Fibroblast of lung (primary cell): ENCODE measurements at regions not wholly inside any gene's neighbourhood (a gene's known extent, or its start where the extent isn't known, plus 50 kb on each side); places are given as distances from the start of the nearest gene placed in this dataset.

Experiments used
- DNase-seq, 2 donors: peaks; one replicate each; pipeline versions ENCODE4 v3.0.0 to v3.0.0-alpha.2; 2010; ENCODE audit warnings: low read depth in 2 of 2
- H2AFZ ChIP-seq: 2 replicates; pipeline ENCODE4 v1.5.1; 2012; ENCODE audit warnings: low read length, control low read depth, inconsistent platforms
- H3K27ac ChIP-seq: 2 replicates; pipeline ENCODE4 v1.5.1; 2011; ENCODE audit warnings: low read length, control low read depth; ENCODE audit not compliant: insufficient read depth
- H3K27me3 ChIP-seq: 2 replicates; pipeline ENCODE4 v1.5.1; 2011; ENCODE audit warnings: mild to moderate bottlenecking, low read length; ENCODE audit not compliant: control insufficient read depth, insufficient read depth
- H3K36me3 ChIP-seq: 2 replicates; pipeline ENCODE4 v1.5.1; 2011; ENCODE audit warnings: low read length; ENCODE audit not compliant: control insufficient read depth, insufficient read depth
- H3K4me1 ChIP-seq: 2 replicates; pipeline ENCODE4 v1.5.1; 2011; ENCODE audit warnings: low read length; ENCODE audit not compliant: control insufficient read depth, insufficient read depth; ENCODE audit errors: extremely low read depth
- H3K4me2 ChIP-seq: 2 replicates; pipeline ENCODE4 v1.5.1; 2011; ENCODE audit warnings: low read length, control low read depth; ENCODE audit not compliant: insufficient read depth; ENCODE audit errors: extremely low read depth
- H3K4me3 ChIP-seq, 4 experiments: fragments of 200-600 bp in 1 of 4; sonication (generic) in 1 of 4; replicated peaks in 1 of 4; 2 replicates each; pipeline ENCODE4 v1.5.1; 2011 to 2016; ENCODE audit warnings: low read length in 4 of 4, low read depth in 3 of 4, mild to moderate bottlenecking in 3 of 4, control low read depth in 2 of 4, inconsistent platforms in 1 of 4, mixed read lengths in 1 of 4; ENCODE audit not compliant: insufficient read depth in 1 of 4; ENCODE audit errors: control extremely low read depth in 1 of 4
- H3K79me2 ChIP-seq: 2 replicates; pipeline ENCODE4 v1.5.1; 2012; ENCODE audit warnings: mild to moderate bottlenecking, low read length, inconsistent platforms; ENCODE audit not compliant: control insufficient read depth, insufficient read depth
- H3K9ac ChIP-seq: 2 replicates; pipeline ENCODE4 v1.5.1; 2011; ENCODE audit warnings: mild to moderate bottlenecking, low read length, control low read depth; ENCODE audit not compliant: insufficient read depth
- H3K9me3 ChIP-seq: 2 replicates; pipeline ENCODE4 v1.5.1; 2012; ENCODE audit warnings: low read depth, low read length; ENCODE audit not compliant: control insufficient read depth, insufficient read depth
- H4K20me1 ChIP-seq: 2 replicates; pipeline ENCODE4 v1.5.1; 2011; ENCODE audit warnings: low read length; ENCODE audit not compliant: control insufficient read depth, insufficient read depth; ENCODE audit errors: extremely low read depth
- CTCF ChIP-seq, 2 donors: IDR thresholded peaks in 1 of 2; conservative IDR thresholded peaks in 1 of 2; 1 replicate in 1 of 2; 2 replicates in 1 of 2; pipeline ENCODE4 v1.5.1; 2011 to 2012; ENCODE audit warnings: low read length in 2 of 2, control low read depth in 1 of 2, inconsistent platforms in 1 of 2, low read depth in 1 of 2, mild to moderate bottlenecking in 1 of 2
- EZH2 ChIP-seq: IDR thresholded peaks from 2 replicates; pipeline ENCODE4 v1.5.1; 2012; ENCODE audit warnings: low read length, control low read depth, mild to moderate bottlenecking; ENCODE audit errors: missing control alignments

GRCh38 chr13:28587174-28587540 lies 71.8 kb upstream of the POMP start:
- Histone ChIP-seq H3K9me3 (no peaks in the 10 kb centered on the region), H3K9ac (no peak overlapping the region), H3K27ac (no peak overlapping the region), H3K27me3 (no peaks in the 10 kb centered on the region), H4K20me1 (no peaks in the 10 kb centered on the region), H3K79me2 (no peaks in the 10 kb centered on the region), H3K4me1 (peaks cover 6% of the 10 kb centered on the region), H3K4me2 (no peak overlapping the region), H3K36me3 (no peaks in the 10 kb centered on the region), H3K4me3 (no peak overlapping the region), H2AFZ (no peak overlapping the region)
- TF ChIP-seq CTCF (conservative IDR thresholded peaks at IDR 0.05 in 1 of 2, IDR thresholded peaks at IDR 0.05 in 1 of 2; ENCODE audit: low read depth in 1 of 2, low read length in 2 of 2), result no peak
- TF ChIP-seq EZH2, result no peak
- DNase-seq, result no peak

GRCh38 chr13:28586439-28587173 lies 72.3 kb upstream of the POMP start:
- Histone ChIP-seq H3K27me3 (no peaks in the 10 kb centered on the region), H3K9ac (no peak overlapping the region), H4K20me1 (no peaks in the 10 kb centered on the region), H2AFZ (no peak overlapping the region), H3K4me1 (peaks cover 6% of the 10 kb centered on the region), H3K9me3 (no peaks in the 10 kb centered on the region), H3K36me3 (no peaks in the 10 kb centered on the region), H3K4me3 (no peak overlapping the region), H3K4me2 (no peak overlapping the region), H3K27ac (no peak overlapping the region), H3K79me2 (no peaks in the 10 kb centered on the region)
- no peak for TF ChIP-seq EZH2
- TF ChIP-seq CTCF (conservative IDR thresholded peaks at IDR 0.05 in 1 of 2, IDR thresholded peaks at IDR 0.05 in 1 of 2; ENCODE audit: low read depth in 1 of 2, low read length in 2 of 2), result no peak
- DNase-seq, result no peak

- Histone ChIP-seq H3K4me2 (no peak overlapping the region), H3K9ac (no peak overlapping the region), H3K9me3 (no peaks in the 10 kb centered on the region)
Observed at GRCh38 chr13:28585561-28585960, 73.4 kb upstream of the POMP start.

More at GRCh38 chr13:28585561-28585960, 73.4 kb upstream of the POMP start:
- no peak for DNase-seq
- no peaks in the 10 kb centered on the region for H3K36me3 ChIP-seq
- no peak overlapping the region for H3K4me3 ChIP-seq
- peaks cover 6% of the 10 kb centered on the region for H3K4me1 ChIP-seq
- H3K27me3 ChIP-seq, result no peaks in the 10 kb centered on the region
- no peaks in the 10 kb centered on the region for H3K79me2 ChIP-seq
- H4K20me1 ChIP-seq, result no peaks in the 10 kb centered on the region
- no peak overlapping the region for H2AFZ ChIP-seq
- H3K27ac ChIP-seq, result no peak overlapping the region
- no peak for TF ChIP-seq EZH2
- no peak for TF ChIP-seq CTCF (conservative IDR thresholded peaks at IDR 0.05 in 1 of 2, IDR thresholded peaks at IDR 0.05 in 1 of 2; ENCODE audit: low read depth in 1 of 2, low read length in 2 of 2)
